Chondrocyte (in vitro differentiated cells): ENCODE measurements at regions not wholly inside any gene's neighbourhood (a gene's known extent, or its start where the extent isn't known, plus 50 kb on each side); places are given as distances from the start of the nearest gene placed in this dataset.

Experiments
- DNase-seq: peaks from one replicate; pipeline ENCODE4 v3.0.0; 2021; ENCODE audit warnings: mixed read lengths, low spot score
- H3K27ac Mint-ChIP-seq: one replicate; pipeline ENCODE4 v1.8.0; 2021; ENCODE audit warnings: mild to moderate bottlenecking, moderate library complexity, mixed read lengths; ENCODE audit not compliant: unreplicated experiment
- H3K27me3 Mint-ChIP-seq: 2 replicates; pipeline ENCODE4 v1.8.0; 2021; ENCODE audit warnings: low read depth, mixed read lengths
- H3K36me3 Mint-ChIP-seq: 2 replicates; pipeline ENCODE4 v1.8.0; 2021; ENCODE audit warnings: low read depth, mixed read lengths
- H3K4me1 Mint-ChIP-seq: 2 replicates; pipeline ENCODE4 v1.8.0; 2021; ENCODE audit warnings: low read depth, mild to moderate bottlenecking, mixed read lengths
- H3K4me3 Mint-ChIP-seq: one replicate; pipeline ENCODE4 v1.8.0; 2021; ENCODE audit warnings: mild to moderate bottlenecking, moderate library complexity, mixed read lengths; ENCODE audit not compliant: unreplicated experiment
- H3K9me3 Mint-ChIP-seq: 2 replicates; pipeline ENCODE4 v1.8.0; 2021; ENCODE audit warnings: low read depth, mixed read lengths
- CTCF ChIP-seq: fragments of 200-600 bp; sonication (generic); IDR thresholded peaks from 2 replicates; pipeline ENCODE4 v1.5.0; 2021; ENCODE audit warnings: antibody characterized with exemption, mild to moderate bottlenecking, moderate library complexity

- TF ChIP-seq CTCF, result no peak
- Mint-ChIP-seq H3K36me3 (no peaks in the 10 kb centered on the region), H3K9me3 (no peaks in the 10 kb centered on the region), H3K27ac (peak overlapping the region; percentile 50), H3K27me3 (no peaks in the 10 kb centered on the region), H3K4me3 (no peak overlapping the region), H3K4me1 (peaks cover 67% of the 10 kb centered on the region)
- no peak for DNase-seq
These were observed 67.3 kb upstream of the HHIP start for GRCh38 chr4:144578681-144579080.

GRCh38 chr4:144579411-144580030 is 66.4 kb upstream of the HHIP start:
- no peaks in the 10 kb centered on the region for H3K36me3 Mint-ChIP-seq

GRCh38 chr4:144580430-144580829 is 65.5 kb upstream of the HHIP start:
- TF ChIP-seq CTCF, result no peak
- Mint-ChIP-seq H3K4me1 (peaks cover 69% of the 10 kb centered on the region), H3K27me3 (no peaks in the 10 kb centered on the region), H3K4me3 (no peak overlapping the region), H3K9me3 (no peaks in the 10 kb centered on the region), H3K27ac (peak overlapping the region; percentile 60), H3K36me3 (no peaks in the 10 kb centered on the region)
- no peak for DNase-seq

More at GRCh38 chr4:144579411-144580030, 66.4 kb upstream of the HHIP start:
- no peak for DNase-seq
- H3K27me3 Mint-ChIP-seq, result no peaks in the 10 kb centered on the region
- peak overlapping the region; percentile 49 for H3K27ac Mint-ChIP-seq
- H3K4me1 Mint-ChIP-seq, result peaks cover 67% of the 10 kb centered on the region
- no peak overlapping the region for H3K4me3 Mint-ChIP-seq
- TF ChIP-seq CTCF, result no peak
- no peaks in the 10 kb centered on the region for H3K9me3 Mint-ChIP-seq

DNA sequence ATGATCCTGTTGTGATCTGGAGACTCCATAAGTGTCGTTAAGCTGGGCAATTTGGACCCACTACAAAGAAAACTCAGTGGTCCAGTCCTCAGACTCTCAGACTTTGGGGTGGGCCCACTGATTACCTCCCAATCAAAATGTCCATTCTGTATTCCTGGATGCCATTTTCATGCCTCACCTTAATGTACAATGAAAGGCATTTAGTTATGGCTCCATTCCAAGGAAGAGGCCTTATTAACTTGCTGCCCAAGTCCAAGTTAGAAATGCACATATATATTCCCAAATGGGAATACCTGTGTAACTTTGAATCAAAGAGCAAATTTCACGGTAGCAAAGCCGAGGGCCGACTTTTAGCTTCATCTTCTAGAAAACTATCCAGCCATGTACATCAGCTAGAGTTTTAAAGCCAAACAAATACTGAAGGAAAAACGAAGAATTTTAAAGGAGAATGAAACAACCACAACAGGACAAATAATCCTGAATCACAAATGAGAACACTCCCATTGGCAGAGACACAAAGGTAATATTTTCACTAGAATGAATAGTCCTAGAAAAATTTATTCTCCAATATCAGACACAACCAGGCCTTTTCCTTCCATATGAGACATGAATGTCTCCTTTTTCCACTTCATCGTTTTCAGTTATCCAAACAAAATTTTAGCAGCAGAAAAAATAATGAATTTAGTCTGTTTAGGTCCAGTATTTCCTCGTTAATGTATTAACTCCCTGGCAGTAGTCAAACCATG is 63.7 kb upstream of the HHIP start:
- peak overlapping the region; percentile 26 for H3K4me3 Mint-ChIP-seq
- H3K27ac Mint-ChIP-seq, result peak overlapping the region; percentile 81
- H3K9me3 Mint-ChIP-seq, result peaks cover under 1% of the 10 kb centered on the region
- H3K27me3 Mint-ChIP-seq, result no peaks in the 10 kb centered on the region
- no peaks in the 10 kb centered on the region for H3K36me3 Mint-ChIP-seq
- no peak for TF ChIP-seq CTCF
- peaks cover 73% of the 10 kb centered on the region for H3K4me1 Mint-ChIP-seq
- DNase-seq, result no peak

DNA sequence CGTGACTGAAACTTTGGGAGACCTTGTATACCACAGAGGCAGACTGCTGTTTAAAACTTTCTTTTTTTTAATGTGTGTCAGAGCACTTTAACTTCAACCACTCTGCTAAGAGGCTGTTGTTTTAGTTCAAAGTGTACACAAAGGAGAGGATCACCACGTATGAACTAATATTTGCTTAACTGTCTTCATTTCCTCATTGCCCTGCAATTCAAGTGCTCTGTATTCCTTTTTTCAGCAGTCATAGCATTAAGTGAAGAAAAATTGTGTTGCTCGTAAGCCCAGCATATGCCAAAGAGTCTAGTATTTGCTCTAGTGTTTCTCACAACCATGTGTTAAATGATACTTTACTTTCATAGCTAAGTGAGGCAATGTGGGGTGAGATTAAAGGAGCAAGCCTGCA is 63.0 kb upstream of the HHIP start:
- Mint-ChIP-seq H3K4me3 (peak overlapping the region; percentile 26), H3K27me3 (no peaks in the 10 kb centered on the region), H3K4me1 (peaks cover 73% of the 10 kb centered on the region), H3K27ac (peak overlapping the region; percentile 81), H3K9me3 (peaks cover 7% of the 10 kb centered on the region), H3K36me3 (peaks cover 3% of the 10 kb centered on the region)
- no peak for DNase-seq
- TF ChIP-seq CTCF, result no peak
